ENCODE measurements at regions not wholly inside any gene's neighbourhood (a gene's known extent, or its start where the extent isn't known, plus 50 kb on each side); places are given as distances from the start of the nearest gene placed in this dataset.

GRCh38 chr10:107733328-107734130, 569.0 kb upstream of the SORCS1 start:
- no peak for DNase-seq

- no peak for DNase-seq
These were observed 567.5 kb upstream of the SORCS1 start for GRCh38 chr10:107732045-107732444.

GRCh38 chr10:107728807-107729206, 564.3 kb upstream of the SORCS1 start:
- no peak for DNase-seq

- DNase-seq = no peak
These were observed 563.3 kb upstream of the SORCS1 start for GRCh38 chr10:107727767-107728317.

GRCh38 chr10:107718864-107719263, 554.4 kb upstream of the SORCS1 start:
- no peak for DNase-seq

- DNase-seq = no peak
These were observed 552.5 kb upstream of the SORCS1 start for GRCh38 chr10:107717046-107717445.

GRCh38 chr10:107715565-107715964, 551.1 kb upstream of the SORCS1 start:
- DNase-seq = no peak

- DNase-seq = no peak
These were observed 544.5 kb upstream of the SORCS1 start for GRCh38 chr10:107708981-107709380.

- no peak for DNase-seq
These were observed 541.7 kb upstream of the SORCS1 start for GRCh38 chr10:107706096-107706725.

GRCh38 chr10:107701943-107702342, 537.4 kb upstream of the SORCS1 start:
- no peak for DNase-seq

- no peak for DNase-seq
These were observed 527.6 kb upstream of the SORCS1 start for GRCh38 chr10:107692072-107692471.

- no peak for DNase-seq
These were observed 524.8 kb upstream of the SORCS1 start for GRCh38 chr10:107689323-107689722.

GRCh38 chr10:107687701-107688100, 523.2 kb upstream of the SORCS1 start:
- no peak for DNase-seq

GRCh38 chr10:107686095-107686494, 521.6 kb upstream of the SORCS1 start:
- DNase-seq = no peak

- DNase-seq = no peak
These were observed 507.5 kb upstream of the SORCS1 start for GRCh38 chr10:107671960-107672359.

GRCh38 chr10:107666214-107666613, 501.7 kb upstream of the SORCS1 start:
- DNase-seq = no peak

GRCh38 chr10:107665459-107665858, 501.0 kb upstream of the SORCS1 start:
- DNase-seq = no peak

- DNase-seq = no peak
These were observed 493.3 kb upstream of the SORCS1 start for GRCh38 chr10:107657851-107658250.

- no peak for DNase-seq
These were observed 492.4 kb upstream of the SORCS1 start for GRCh38 chr10:107656932-107657331.

GRCh38 chr10:107653832-107654287, 489.4 kb upstream of the SORCS1 start:
- no peak for DNase-seq

GRCh38 chr10:107650939-107651338, 486.4 kb upstream of the SORCS1 start:
- no peak for DNase-seq

- DNase-seq = no peak
These were observed 484.7 kb upstream of the SORCS1 start for GRCh38 chr10:107649249-107649648.

- DNase-seq = no peak
These were observed 483.0 kb upstream of the SORCS1 start for GRCh38 chr10:107647462-107647861.

GRCh38 chr10:107631876-107632275, 467.4 kb upstream of the SORCS1 start:
- no peak for DNase-seq
